GM18519 (cell line): ENCODE measurements at regions not wholly inside any gene's neighbourhood (a gene's known extent, or its start where the extent isn't known, plus 50 kb on each side); places are given as distances from the start of the nearest gene placed in this dataset.
"Not testable (repeated sequence)": the region's sequence is repeated elsewhere in the genome, so short reads cannot be mapped to it uniquely, and the experiment has no call there.

Source experiments
- ATAC-seq: cut with Tn5 transposase; IDR thresholded peaks from one replicate; pipeline ENCODE4 v1.9.1; 2021; ENCODE audit warnings: mild to moderate bottlenecking, moderate library complexity; ENCODE audit not compliant: unreplicated experiment, low FRiP score

- ATAC-seq = no peak
Observed at GRCh38 chr1:5141750-5142149, 487.3 kb downstream of the AJAP1 start.

GRCh38 chr1:5140962-5141361 lies 486.6 kb downstream of the AJAP1 start:
- ATAC-seq = no peak

GRCh38 chr1:5140136-5140535 lies 485.7 kb downstream of the AJAP1 start:
- ATAC-seq = no peak

- ATAC-seq = no peak
Observed at GRCh38 chr1:5129746-5130355, 475.4 kb downstream of the AJAP1 start.

- ATAC-seq = no peak
Observed at GRCh38 chr1:5125208-5125607, 470.8 kb downstream of the AJAP1 start.

GRCh38 chr1:5120559-5120958 lies 466.1 kb downstream of the AJAP1 start:
- no peak for ATAC-seq

GRCh38 chr1:5119366-5120234 lies 465.2 kb downstream of the AJAP1 start:
- no peak for ATAC-seq

GRCh38 chr1:5118771-5119170 lies 464.4 kb downstream of the AJAP1 start:
- ATAC-seq = not testable (repeated sequence)

- ATAC-seq = not testable (repeated sequence)
Observed at GRCh38 chr1:5118292-5118691, 463.9 kb downstream of the AJAP1 start.

- no peak for ATAC-seq
Observed at GRCh38 chr1:5111581-5111980, 457.2 kb downstream of the AJAP1 start.

GRCh38 chr1:5110508-5110907 lies 456.1 kb downstream of the AJAP1 start:
- ATAC-seq = no peak

GRCh38 chr1:5109633-5110032 lies 455.2 kb downstream of the AJAP1 start:
- ATAC-seq = no peak

GRCh38 chr1:5108740-5109139 lies 454.3 kb downstream of the AJAP1 start:
- no peak for ATAC-seq

- ATAC-seq = no peak
Observed at GRCh38 chr1:5105744-5106143, 451.3 kb downstream of the AJAP1 start.

- ATAC-seq = no peak
Observed at GRCh38 chr1:5099558-5099957, 445.1 kb downstream of the AJAP1 start.

GRCh38 chr1:5098981-5099385 lies 444.6 kb downstream of the AJAP1 start:
- ATAC-seq = no peak

GRCh38 chr1:5093042-5093441 lies 438.6 kb downstream of the AJAP1 start:
- ATAC-seq = no peak

- ATAC-seq = no peak
Observed at GRCh38 chr1:5084676-5085075, 430.3 kb downstream of the AJAP1 start.

GRCh38 chr1:5067246-5067645 lies 412.8 kb downstream of the AJAP1 start:
- no peak for ATAC-seq

GRCh38 chr1:5053744-5054143 lies 399.3 kb downstream of the AJAP1 start:
- no peak for ATAC-seq

- ATAC-seq = no peak
Observed at GRCh38 chr1:5029136-5029535, 374.7 kb downstream of the AJAP1 start.

- no peak for ATAC-seq
Observed at GRCh38 chr1:5012249-5012648, 357.8 kb downstream of the AJAP1 start.
